ENCODE measurements at regions not wholly inside any gene's neighbourhood (a gene's known extent, or its start where the extent isn't known, plus 50 kb on each side); places are given as distances from the start of the nearest gene placed in this dataset.

DNA sequence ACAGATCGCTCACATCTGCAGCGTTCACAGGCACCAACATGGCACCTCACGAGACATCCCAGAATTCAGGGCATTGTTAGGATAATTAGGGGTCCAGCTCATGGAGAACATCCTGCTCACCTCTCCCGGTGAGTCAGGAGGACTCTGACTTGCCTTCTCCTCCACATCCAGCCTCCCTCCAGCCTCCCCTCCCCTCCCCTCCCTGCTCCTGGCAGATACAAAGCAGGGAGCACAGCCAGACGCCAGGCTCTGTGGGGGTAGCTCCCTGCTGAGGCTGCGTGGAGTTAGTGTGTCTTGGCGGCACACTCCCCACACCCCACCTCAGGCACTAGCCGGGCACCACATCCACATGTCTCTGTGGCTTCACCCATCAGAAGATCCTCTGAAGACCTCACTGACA is 320.6 kb downstream of the CXCL12 start:
- ChIA-PET CTCF (no interaction called here), POLR2A (no interaction called here), RAD21 (ENCODE audit: low non-redundant PET in 1 of 2, low total read pairs in 2 of 2, uncharacterized antibody in 2 of 2, unreplicated experiment in 2 of 2) (no interaction called here)
- Histone ChIP-seq H3K27ac (ENCODE audit: low read depth, low read length) (no peak overlapping the region), H3K27me3 (ENCODE audit: insufficient read depth, low read length) (no peaks in the 10 kb centered on the region; the same call in 1 of the 2 replicates), H4K20me1 (ENCODE audit: insufficient read depth) (no peaks in the 10 kb centered on the region), H2AFZ (ENCODE audit: low read depth, low read length, poor library complexity, severe bottlenecking) (no peak overlapping the region), H3K9ac (ENCODE audit: low read length) (no peak overlapping the region), H3K9me2 (ENCODE audit: insufficient read depth) (no peaks in the 10 kb centered on the region), H3K9me3 (ENCODE audit: control insufficient read depth in 1 of 2, insufficient read depth in 1 of 2, low read depth in 1 of 2, low read length in 2 of 2) (no peaks in the 10 kb centered on the region), H3K4me3 (replicated peaks in 1 of 2; ENCODE audit: low read depth in 1 of 2, low read length in 2 of 2) (no peak overlapping the region), H3K79me2 (ENCODE audit: insufficient read depth, low read length) (no peaks in the 10 kb centered on the region), H3K4me2 (ENCODE audit: low read length) (no peak overlapping the region), H3K4me1 (ENCODE audit: control insufficient read depth in 1 of 2, insufficient read depth in 2 of 2, low read length in 2 of 2) (no peaks in the 10 kb centered on the region), H3K36me3 (ENCODE audit: control insufficient read depth in 1 of 2, insufficient read depth in 2 of 2, low read length in 2 of 2) (no peaks in the 10 kb centered on the region)
- DNase-seq (ENCODE audit: low read depth, low spot score): no peak
- intact Hi-C loops (cut with micrococcal nuclease): no loop called here
- TF ChIP-seq RAD21 (IDR thresholded peaks at IDR 0.05; ENCODE audit: low read depth) (no peak), SP1 (IDR thresholded peaks at IDR 0.05; ENCODE audit: low read depth) (no peak), JUND (IDR thresholded peaks at IDR 0.05) (no peak)
- no peak for ATAC-seq
- BruUV-seq (replicated peaks): no TSS peak

DNA sequence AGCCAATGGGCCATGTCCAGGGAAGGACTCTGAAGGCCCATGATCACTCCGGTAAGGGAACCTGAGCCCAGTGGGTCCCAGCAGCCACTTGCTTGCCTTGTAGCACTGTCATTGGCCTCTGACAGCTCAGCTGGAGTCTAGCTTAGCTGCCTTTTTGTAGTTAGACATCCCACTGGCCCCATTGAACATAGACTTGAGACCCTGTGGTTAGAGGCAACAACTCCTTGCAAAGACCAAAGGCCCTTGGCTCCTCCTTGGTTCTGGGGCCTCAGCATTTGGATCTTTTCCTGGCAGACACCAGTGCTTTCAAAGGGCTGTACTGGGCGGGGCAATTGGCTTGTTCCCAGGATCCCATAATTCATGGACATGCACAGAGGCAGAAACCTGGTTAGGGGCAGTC is 321.2 kb downstream of the CXCL12 start:
- H3K27ac ChIP-seq (ENCODE audit: low read depth, low read length): no peak overlapping the region
- H4K20me1 ChIP-seq (ENCODE audit: insufficient read depth): no peaks in the 10 kb centered on the region
- peaks cover 1% of the 10 kb centered on the region for H3K27me3 ChIP-seq (ENCODE audit: insufficient read depth, low read length)
- no peaks in the 10 kb centered on the region for H3K79me2 ChIP-seq (ENCODE audit: insufficient read depth, low read length)
- no TSS peak for BruUV-seq (replicated peaks)
- no peak overlapping the region for H2AFZ ChIP-seq (ENCODE audit: low read depth, low read length, poor library complexity, severe bottlenecking)
- H3K4me2 ChIP-seq (ENCODE audit: low read length): no peak overlapping the region
- no peaks in the 10 kb centered on the region for H3K9me2 ChIP-seq (ENCODE audit: insufficient read depth)
- no peak overlapping the region for H3K9ac ChIP-seq (ENCODE audit: low read length)
- ChIA-PET CTCF (no interaction called here), RAD21 (ENCODE audit: low non-redundant PET in 1 of 2, low total read pairs in 2 of 2, uncharacterized antibody in 2 of 2, unreplicated experiment in 2 of 2) (no interaction called here), POLR2A (no interaction called here)
- intact Hi-C loops (cut with micrococcal nuclease): no loop called here
- H3K36me3 ChIP-seq (ENCODE audit: control insufficient read depth in 1 of 2, insufficient read depth in 2 of 2, low read length in 2 of 2): no peaks in the 10 kb centered on the region
- no peaks in the 10 kb centered on the region for H3K9me3 ChIP-seq (ENCODE audit: control insufficient read depth in 1 of 2, insufficient read depth in 1 of 2, low read depth in 1 of 2, low read length in 2 of 2)
- no peak for ATAC-seq
- H3K4me3 ChIP-seq (replicated peaks in 1 of 2; ENCODE audit: low read depth in 1 of 2, low read length in 2 of 2): no peak overlapping the region
- TF ChIP-seq TCF7L2 (IDR thresholded peaks at IDR 0.05; ENCODE audit: borderline replicate concordance, extremely low read depth, insufficient read depth, insufficient read length) (no peak), CEBPB (IDR thresholded peaks at IDR 0.05; ENCODE audit: low read depth) (no peak), JUND (IDR thresholded peaks at IDR 0.05) (no peak), EGR1 (IDR thresholded peaks at IDR 0.05; ENCODE audit: low read depth) (no peak), ZNF274 (IDR thresholded peaks at IDR 0.05; ENCODE audit: low read depth, low read length) (no peak), RAD21 (IDR thresholded peaks at IDR 0.05; ENCODE audit: low read depth) (no peak), ZFX (IDR thresholded peaks at IDR 0.05) (no peak), EZH2 (IDR thresholded peaks at IDR 0.05) (no peak), CBX3 (IDR thresholded peaks at IDR 0.05; ENCODE audit: low read depth) (no peak), POLR2AphosphoS5 (IDR thresholded peaks at IDR 0.05; ENCODE audit: low read depth, low read length) (no peak), SRF (IDR thresholded peaks at IDR 0.05; ENCODE audit: low read depth) (no peak), FOSL1 (IDR thresholded peaks at IDR 0.05; ENCODE audit: low read depth) (no peak)
- TF ChIP-seq, protein P1, sequence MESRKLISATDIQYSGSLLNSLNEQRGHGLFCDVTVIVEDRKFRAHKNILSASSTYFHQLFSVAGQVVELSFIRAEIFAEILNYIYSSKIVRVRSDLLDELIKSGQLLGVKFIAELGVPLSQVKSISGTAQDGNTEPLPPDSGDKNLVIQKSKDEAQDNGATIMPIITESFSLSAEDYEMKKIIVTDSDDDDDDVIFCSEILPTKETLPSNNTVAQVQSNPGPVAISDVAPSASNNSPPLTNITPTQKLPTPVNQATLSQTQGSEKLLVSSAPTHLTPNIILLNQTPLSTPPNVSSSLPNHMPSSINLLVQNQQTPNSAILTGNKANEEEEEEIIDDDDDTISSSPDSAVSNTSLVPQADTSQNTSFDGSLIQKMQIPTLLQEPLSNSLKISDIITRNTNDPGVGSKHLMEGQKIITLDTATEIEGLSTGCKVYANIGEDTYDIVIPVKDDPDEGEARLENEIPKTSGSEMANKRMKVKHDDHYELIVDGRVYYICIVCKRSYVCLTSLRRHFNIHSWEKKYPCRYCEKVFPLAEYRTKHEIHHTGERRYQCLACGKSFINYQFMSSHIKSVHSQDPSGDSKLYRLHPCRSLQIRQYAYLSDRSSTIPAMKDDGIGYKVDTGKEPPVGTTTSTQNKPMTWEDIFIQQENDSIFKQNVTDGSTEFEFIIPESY (IDR thresholded peaks at IDR 0.05; ENCODE audit: extremely low read depth, insufficient replicate concordance, low read length): no peak
- TF ChIP-seq, protein P2, sequence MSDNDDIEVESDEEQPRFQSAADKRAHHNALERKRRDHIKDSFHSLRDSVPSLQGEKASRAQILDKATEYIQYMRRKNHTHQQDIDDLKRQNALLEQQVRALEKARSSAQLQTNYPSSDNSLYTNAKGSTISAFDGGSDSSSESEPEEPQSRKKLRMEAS (IDR thresholded peaks at IDR 0.05): no peak
- TF ChIP-seq, protein P3, sequence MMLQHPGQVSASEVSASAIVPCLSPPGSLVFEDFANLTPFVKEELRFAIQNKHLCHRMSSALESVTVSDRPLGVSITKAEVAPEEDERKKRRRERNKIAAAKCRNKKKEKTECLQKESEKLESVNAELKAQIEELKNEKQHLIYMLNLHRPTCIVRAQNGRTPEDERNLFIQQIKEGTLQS (IDR thresholded peaks at IDR 0.05): no peak
- no peak for DNase-seq (ENCODE audit: low read depth, low spot score)
- H3K4me1 ChIP-seq (ENCODE audit: control insufficient read depth in 1 of 2, insufficient read depth in 2 of 2, low read length in 2 of 2): no peaks in the 10 kb centered on the region

All from HCT116 (cell line).